ENCODE measurements at regions not wholly inside any gene's neighbourhood (a gene's known extent, or its start where the extent isn't known, plus 50 kb on each side); places are given as distances from the start of the nearest gene placed in this dataset.

GRCh38 chr2:163463411-163463810 lies 272.4 kb downstream of the FIGN start:
- DNase-seq (ENCODE audit: low read depth, low spot score) = no peak
- H3K27ac ChIP-seq = no peak overlapping the region

DNA sequence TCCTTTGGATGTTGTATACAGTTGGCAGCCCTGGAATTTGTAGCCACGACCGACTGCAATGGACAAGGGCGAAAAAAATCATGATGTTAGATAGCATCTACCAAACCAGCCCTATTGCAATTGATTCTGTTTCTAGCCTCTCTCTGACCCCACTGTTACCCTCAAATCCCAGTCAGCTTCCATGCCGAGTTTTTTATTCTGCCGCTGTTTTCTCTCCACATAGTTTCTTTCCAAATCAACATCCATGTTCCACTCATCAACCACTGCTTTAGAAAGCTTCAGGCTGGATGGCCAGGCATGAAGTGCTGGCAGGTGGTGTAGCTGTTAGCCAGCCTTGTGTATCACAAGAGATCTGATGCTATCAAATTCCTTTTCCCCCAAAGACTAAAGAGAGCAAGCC lies 272.8 kb downstream of the FIGN start:
- no peak overlapping the region for H3K27ac ChIP-seq
- no peak for DNase-seq (ENCODE audit: low read depth, low spot score)

GRCh38 chr2:163459986-163460385 lies 275.8 kb downstream of the FIGN start:
- DNase-seq (ENCODE audit: low read depth, low spot score) = no peak
- no peak overlapping the region for H3K27ac ChIP-seq

- no peak for DNase-seq (ENCODE audit: low read depth, low spot score)
Observed at GRCh38 chr2:163456953-163457743, 278.7 kb downstream of the FIGN start.

GRCh38 chr2:163455815-163456214 lies 280.0 kb downstream of the FIGN start:
- no peak for DNase-seq (ENCODE audit: low read depth, low spot score)
- no peak overlapping the region for H3K27ac ChIP-seq

More at GRCh38 chr2:163456953-163457743, 278.7 kb downstream of the FIGN start:
- no peak overlapping the region for H3K27ac ChIP-seq

GRCh38 chr2:163453920-163454319 lies 281.9 kb downstream of the FIGN start:
- no peak overlapping the region for H3K27ac ChIP-seq
- DNase-seq (ENCODE audit: low read depth, low spot score) = no peak

GRCh38 chr2:163441603-163442002 lies 294.2 kb downstream of the FIGN start:
- no peak overlapping the region for H3K27ac ChIP-seq
- no peak for DNase-seq (ENCODE audit: low read depth, low spot score)

- DNase-seq (ENCODE audit: low read depth, low spot score) = no peak
- H3K27ac ChIP-seq = no peak overlapping the region
Observed at GRCh38 chr2:163436963-163437362, 298.8 kb downstream of the FIGN start.

- no peak overlapping the region for H3K27ac ChIP-seq
- DNase-seq (ENCODE audit: low read depth, low spot score) = no peak
Observed at GRCh38 chr2:163428187-163428586, 307.6 kb downstream of the FIGN start.

- no peak for DNase-seq (ENCODE audit: low read depth, low spot score)
- no peak overlapping the region for H3K27ac ChIP-seq
Observed at GRCh38 chr2:163420604-163421003, 315.2 kb downstream of the FIGN start.

DNA sequence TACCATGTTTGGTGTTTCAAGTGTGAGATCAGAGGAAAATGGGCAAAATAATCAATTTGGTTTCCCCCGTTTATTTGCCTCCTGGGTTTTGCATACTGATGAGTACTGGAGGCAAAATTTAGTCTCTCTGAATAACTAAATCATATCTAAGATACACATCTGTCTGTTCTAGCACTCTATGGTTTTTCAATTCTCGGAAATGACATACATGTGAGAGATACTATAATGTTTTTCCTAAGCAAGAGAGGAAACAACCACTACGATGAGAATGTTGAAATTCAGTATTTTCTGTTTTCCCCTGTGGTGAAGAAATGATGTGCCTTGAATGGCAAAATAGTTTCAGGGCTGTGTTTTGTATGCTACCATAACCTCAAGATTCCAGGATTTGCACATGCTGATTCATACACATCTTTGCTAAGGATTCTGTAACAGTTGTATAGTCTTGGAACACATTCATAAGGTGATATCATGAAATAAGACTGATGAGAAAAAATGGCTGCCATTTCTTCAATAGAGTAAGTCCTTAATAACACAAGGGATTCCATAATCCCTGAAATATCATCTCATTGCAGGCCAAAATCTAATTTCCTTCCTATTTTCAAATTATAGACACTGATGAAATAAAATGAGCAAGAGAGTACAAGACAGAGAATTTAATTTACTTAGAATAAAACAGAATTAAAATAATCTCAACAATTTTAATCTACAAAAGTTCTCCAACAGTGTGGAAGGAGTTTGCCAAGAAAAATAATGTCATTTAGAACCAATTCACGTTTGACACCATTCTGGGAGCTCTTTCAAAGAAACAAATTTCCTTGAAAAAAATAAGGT lies 316.6 kb downstream of the FIGN start:
- DNase-seq (ENCODE audit: low read depth, low spot score) = no peak
- no peak overlapping the region for H3K27ac ChIP-seq

GRCh38 chr2:163417596-163418337 lies 318.0 kb downstream of the FIGN start:
- H3K27ac ChIP-seq = no peak overlapping the region
- no peak for DNase-seq (ENCODE audit: low read depth, low spot score)

DNA sequence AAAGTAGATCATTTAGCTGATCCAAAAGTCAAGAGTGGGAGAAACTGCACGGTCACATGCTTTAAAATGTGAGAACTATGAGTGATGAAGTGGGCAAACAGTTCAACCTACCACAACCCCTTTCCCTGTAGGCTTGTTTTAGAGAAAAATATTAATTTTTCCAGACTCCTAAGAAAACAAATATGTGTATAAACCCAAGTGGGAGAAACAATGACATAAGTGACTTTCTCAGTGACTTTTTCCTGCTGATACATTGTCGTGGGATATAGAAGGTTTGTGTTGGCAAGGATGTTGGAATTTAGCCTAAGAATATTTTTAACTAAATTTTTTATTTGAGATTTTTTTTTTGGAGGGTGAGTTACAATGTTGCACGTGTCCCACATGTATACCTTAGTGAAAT lies 321.7 kb downstream of the FIGN start:
- H3K27ac ChIP-seq = no peak overlapping the region
- DNase-seq (ENCODE audit: low read depth, low spot score) = no peak

DNA sequence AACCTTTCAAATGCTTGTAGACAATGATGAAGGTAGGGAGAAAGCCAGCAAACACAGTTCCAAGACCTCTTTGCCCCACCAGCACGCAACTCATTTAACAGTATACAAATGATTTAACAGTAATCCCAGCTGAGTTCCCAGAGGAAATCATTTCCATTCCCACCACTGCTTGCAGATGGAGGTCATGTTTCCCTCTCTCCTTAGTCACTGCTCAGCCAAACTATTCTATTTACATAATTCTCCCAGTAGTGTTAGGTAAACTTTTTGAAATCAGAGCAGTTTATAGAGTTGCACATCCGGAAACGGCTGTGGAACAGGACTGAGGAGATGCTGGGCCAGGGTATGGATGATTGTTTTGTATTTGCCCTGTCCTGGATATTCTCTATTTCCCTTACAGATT lies 328.5 kb downstream of the FIGN start:
- no peak overlapping the region for H3K27ac ChIP-seq

GRCh38 chr2:163405298-163405697 lies 330.5 kb downstream of the FIGN start:
- H3K27ac ChIP-seq = no peak overlapping the region
- DNase-seq (ENCODE audit: low read depth, low spot score) = no peak

More for the DNA sequence above, 328.5 kb downstream of the FIGN start:
- DNase-seq (ENCODE audit: low read depth, low spot score) = no peak

DNA sequence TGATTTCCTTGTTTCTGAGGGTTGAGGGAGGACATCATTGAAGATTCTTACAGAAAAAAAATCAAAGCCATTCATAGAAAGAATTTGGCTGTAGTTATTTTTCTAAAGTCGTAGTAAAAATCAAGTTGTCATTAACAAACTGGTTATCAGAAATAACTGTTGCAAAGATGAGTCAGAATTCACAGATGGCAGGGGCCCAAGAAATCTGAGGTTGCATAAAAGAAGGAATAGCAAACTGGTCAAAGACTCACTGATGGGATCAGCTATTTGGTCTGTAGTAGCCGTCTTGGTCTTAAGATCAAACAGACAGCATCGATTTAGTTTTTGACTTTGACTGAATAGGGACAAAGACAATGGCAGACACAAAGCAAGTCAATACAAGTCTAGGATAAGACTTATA lies 334.3 kb downstream of the FIGN start:
- H3K27ac ChIP-seq = no peak overlapping the region
- no peak for DNase-seq (ENCODE audit: low read depth, low spot score)

GRCh38 chr2:163397451-163397850 lies 338.4 kb downstream of the FIGN start:
- no peak for DNase-seq (ENCODE audit: low read depth, low spot score)
- no peak overlapping the region for H3K27ac ChIP-seq

- DNase-seq (ENCODE audit: low read depth, low spot score) = no peak
- H3K27ac ChIP-seq = no peak overlapping the region
Observed at GRCh38 chr2:163395602-163396001, 340.2 kb downstream of the FIGN start.

GRCh38 chr2:163389838-163390237 lies 346.0 kb downstream of the FIGN start:
- no peak for DNase-seq (ENCODE audit: low read depth, low spot score)

DNA sequence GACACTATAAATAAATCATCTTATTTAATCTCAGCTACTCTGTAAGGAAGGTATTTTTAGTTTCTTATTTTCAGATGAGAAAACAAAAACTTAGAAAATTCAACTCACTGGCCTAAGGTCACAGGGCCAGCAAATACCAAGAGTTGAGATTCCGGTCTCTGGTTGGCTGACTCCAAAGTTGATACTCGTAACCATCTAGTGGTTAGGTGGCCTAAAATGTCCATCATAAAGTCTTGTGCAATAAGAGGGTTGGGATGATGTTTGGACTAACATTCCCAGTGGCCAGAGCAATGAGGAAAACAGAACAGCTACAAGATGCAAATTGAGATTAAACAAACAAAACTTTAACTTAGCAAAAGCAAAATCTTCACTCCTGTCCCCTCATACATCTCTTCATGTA lies 360.3 kb downstream of the FIGN start:
- no peak overlapping the region for H3K27ac ChIP-seq
- no peak for DNase-seq (ENCODE audit: low read depth, low spot score)

More at GRCh38 chr2:163389838-163390237, 346.0 kb downstream of the FIGN start:
- H3K27ac ChIP-seq = no peak overlapping the region

DNA sequence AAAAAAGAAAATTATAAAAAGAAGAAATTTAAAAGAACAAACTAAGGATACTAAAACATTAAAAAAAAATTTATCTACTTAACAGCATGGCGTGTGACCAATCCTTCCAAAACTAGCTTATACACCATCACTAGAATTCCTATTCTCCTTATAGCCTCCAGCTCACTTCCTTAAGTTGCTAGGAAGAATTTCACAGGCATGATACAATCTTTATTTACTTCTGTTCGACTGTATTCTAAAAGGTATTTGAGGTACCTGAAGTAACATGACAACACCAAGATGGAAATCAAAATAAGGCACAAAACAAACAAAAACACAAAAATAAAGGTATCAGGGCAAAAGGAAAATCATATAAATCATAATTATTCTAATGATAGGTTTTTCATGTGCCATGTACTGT lies 360.7 kb downstream of the FIGN start:
- no peak overlapping the region for H3K27ac ChIP-seq
- DNase-seq (ENCODE audit: low read depth, low spot score) = no peak

Measured in epithelial cell of prostate (primary cell).